GM11168 (cell line): ENCODE measurements at regions not wholly inside any gene's neighbourhood (a gene's known extent, or its start where the extent isn't known, plus 50 kb on each side); places are given as distances from the start of the nearest gene placed in this dataset.

Experiments
- in situ Hi-C: fragments of 300-500 bp; cut with MboI; formaldehyde crosslinking; loops from one replicate; pipeline ENCODE4 v1.12.0; 2022; ENCODE audit warnings: low sequenced_read_pairs; ENCODE audit not compliant: unreplicated experiment

GRCh38 chr22:19619144-19620009 is 94.9 kb upstream of the SEPTIN5 start:
- in situ Hi-C loops: no loop called here

- in situ Hi-C loops: no loop called here
These were observed 93.4 kb upstream of the SEPTIN5 start for GRCh38 chr22:19620742-19621371.

- in situ Hi-C loops: no loop called here
These were observed 92.8 kb upstream of the SEPTIN5 start for GRCh38 chr22:19621373-19622060.

- in situ Hi-C loops: no loop called here
These were observed 92.3 kb upstream of the SEPTIN5 start for GRCh38 chr22:19622061-19622441.

GRCh38 chr22:19625331-19626041 is 88.8 kb upstream of the SEPTIN5 start:
- in situ Hi-C loops: no loop called here

- in situ Hi-C loops: no loop called here
These were observed 88.2 kb upstream of the SEPTIN5 start for GRCh38 chr22:19626042-19626587.

- in situ Hi-C loops: no loop called here
These were observed 87.6 kb upstream of the SEPTIN5 start for GRCh38 chr22:19626666-19627065.

- in situ Hi-C loops: no loop called here
These were observed 86.1 kb upstream of the SEPTIN5 start for GRCh38 chr22:19628038-19628776.

GRCh38 chr22:19629331-19629719 is 85.0 kb upstream of the SEPTIN5 start:
- in situ Hi-C loops: no loop called here

GRCh38 chr22:19629720-19630419 is 84.4 kb upstream of the SEPTIN5 start:
- in situ Hi-C loops: no loop called here

GRCh38 chr22:19630614-19631013 is 83.7 kb upstream of the SEPTIN5 start:
- in situ Hi-C loops: no loop called here

- in situ Hi-C loops: no loop called here
These were observed 82.2 kb upstream of the SEPTIN5 start for GRCh38 chr22:19631899-19632667.

GRCh38 chr22:19632668-19633148 is 81.6 kb upstream of the SEPTIN5 start:
- in situ Hi-C loops: no loop called here

GRCh38 chr22:19634226-19634975 is 79.9 kb upstream of the SEPTIN5 start:
- in situ Hi-C loops: no loop called here

- in situ Hi-C loops: no loop called here
These were observed 78.7 kb upstream of the SEPTIN5 start for GRCh38 chr22:19635644-19636043.

GRCh38 chr22:19636696-19637407 is 77.5 kb upstream of the SEPTIN5 start:
- in situ Hi-C loops: no loop called here
